Neutrophil (primary cell): ENCODE measurements at regions not wholly inside any gene's neighbourhood (a gene's known extent, or its start where the extent isn't known, plus 50 kb on each side); places are given as distances from the start of the nearest gene placed in this dataset.

Experiments used
- H3K27ac ChIP-seq: fragments of 200-600 bp; sonication (generic); 2 replicates; pipeline ENCODE4 v1.5.1; 2016; ENCODE audit warnings: mild to moderate bottlenecking, moderate library complexity
- H3K27me3 ChIP-seq: fragments of 200-600 bp; sonication (generic); 2 replicates; pipeline ENCODE4 v1.6.0; 2016; ENCODE audit warnings: mild to moderate bottlenecking
- H3K36me3 ChIP-seq: fragments of 200-600 bp; sonication (generic); 2 replicates; pipeline ENCODE4 v1.5.1; 2017
- H3K4me1 ChIP-seq, 2 experiments: fragments of 200-600 bp in 1 of 2; sonication (generic) in 1 of 2; 1 replicate in 1 of 2; 2 replicates in 1 of 2; pipeline versions ENCODE4 v1.5.1 to v1.6.1; 2013 to 2016; ENCODE audit warnings: low read depth in 1 of 2, low read length in 1 of 2, mild to moderate bottlenecking in 1 of 2, moderate library complexity in 1 of 2; ENCODE audit not compliant: control insufficient read depth in 1 of 2, insufficient read depth in 1 of 2
- H3K4me3 ChIP-seq, 2 experiments: fragments of 200-600 bp in 1 of 2; sonication (generic) in 1 of 2; 1 replicate in 1 of 2; 2 replicates in 1 of 2; pipeline ENCODE4 v1.5.1; 2013 to 2016; ENCODE audit warnings: low read depth in 1 of 2, low read length in 1 of 2, mild to moderate bottlenecking in 1 of 2, moderate library complexity in 1 of 2
- H3K9me3 ChIP-seq: fragments of 200-600 bp; sonication (generic); 2 replicates; pipeline ENCODE4 v1.5.1; 2016
- CTCF ChIP-seq: fragments of 200-600 bp; sonication (generic); IDR thresholded peaks from 2 replicates; pipeline ENCODE4 v1.5.1; 2016; ENCODE audit warnings: antibody characterized with exemption

- Histone ChIP-seq H3K27me3 (no peaks in the 10 kb centered on the region), H3K9me3 (no peaks in the 10 kb centered on the region), H3K27ac (no peak overlapping the region), H3K4me3 (no peak overlapping the region), H3K4me1 (peaks cover 4 to 5% of the 10 kb centered on the region in 2 experiments), H3K36me3 (peaks cover 36% of the 10 kb centered on the region)
- TF ChIP-seq CTCF, result no peak
These were observed 214.8 kb upstream of the KLF14 start for GRCh38 chr7:130948822-130949221.

GRCh38 chr7:130949550-130949949 lies 215.5 kb upstream of the KLF14 start:
- no peak overlapping the region for H3K27ac ChIP-seq
- H3K27me3 ChIP-seq, result no peaks in the 10 kb centered on the region
- H3K36me3 ChIP-seq, result peaks cover 34% of the 10 kb centered on the region
- H3K4me3 ChIP-seq, result no peak overlapping the region
- H3K4me1 ChIP-seq, result no peaks in the 10 kb centered on the region
- no peaks in the 10 kb centered on the region for H3K9me3 ChIP-seq
- TF ChIP-seq CTCF, result no peak

GRCh38 chr7:130950054-130950453 lies 216.0 kb upstream of the KLF14 start:
- Histone ChIP-seq H3K4me3 (no peak overlapping the region), H3K27me3 (no peaks in the 10 kb centered on the region), H3K9me3 (no peaks in the 10 kb centered on the region), H3K36me3 (peaks cover 30% of the 10 kb centered on the region), H3K4me1 (no peaks in the 10 kb centered on the region), H3K27ac (no peak overlapping the region)
- no peak for TF ChIP-seq CTCF

GRCh38 chr7:130950741-130951140 lies 216.7 kb upstream of the KLF14 start:
- H3K27ac ChIP-seq, result no peak overlapping the region
- no peaks in the 10 kb centered on the region for H3K27me3 ChIP-seq
- no peaks in the 10 kb centered on the region for H3K9me3 ChIP-seq
- no peaks in the 10 kb centered on the region for H3K4me1 ChIP-seq
- no peak overlapping the region for H3K4me3 ChIP-seq
- TF ChIP-seq CTCF, result no peak
- peaks cover 31% of the 10 kb centered on the region for H3K36me3 ChIP-seq

GRCh38 chr7:130951303-130951975 lies 217.4 kb upstream of the KLF14 start:
- Histone ChIP-seq H3K27ac (no peak overlapping the region), H3K27me3 (no peaks in the 10 kb centered on the region), H3K9me3 (no peaks in the 10 kb centered on the region), H3K4me3 (no peak overlapping the region), H3K4me1 (peaks cover 1 to 6% of the 10 kb centered on the region in 2 experiments), H3K36me3 (peaks cover 31% of the 10 kb centered on the region)
- no peak for TF ChIP-seq CTCF
